NCI-H2227 (cell line): ENCODE measurements at regions not wholly inside any gene's neighbourhood (a gene's known extent, or its start where the extent isn't known, plus 50 kb on each side); places are given as distances from the start of the nearest gene placed in this dataset.

Experiments used
- DNase-seq: peaks from one replicate; lab custom pipeline; 2025; ENCODE audit not compliant: unreplicated experiment; lab: John Stamatoyannopoulos, UW

DNA sequence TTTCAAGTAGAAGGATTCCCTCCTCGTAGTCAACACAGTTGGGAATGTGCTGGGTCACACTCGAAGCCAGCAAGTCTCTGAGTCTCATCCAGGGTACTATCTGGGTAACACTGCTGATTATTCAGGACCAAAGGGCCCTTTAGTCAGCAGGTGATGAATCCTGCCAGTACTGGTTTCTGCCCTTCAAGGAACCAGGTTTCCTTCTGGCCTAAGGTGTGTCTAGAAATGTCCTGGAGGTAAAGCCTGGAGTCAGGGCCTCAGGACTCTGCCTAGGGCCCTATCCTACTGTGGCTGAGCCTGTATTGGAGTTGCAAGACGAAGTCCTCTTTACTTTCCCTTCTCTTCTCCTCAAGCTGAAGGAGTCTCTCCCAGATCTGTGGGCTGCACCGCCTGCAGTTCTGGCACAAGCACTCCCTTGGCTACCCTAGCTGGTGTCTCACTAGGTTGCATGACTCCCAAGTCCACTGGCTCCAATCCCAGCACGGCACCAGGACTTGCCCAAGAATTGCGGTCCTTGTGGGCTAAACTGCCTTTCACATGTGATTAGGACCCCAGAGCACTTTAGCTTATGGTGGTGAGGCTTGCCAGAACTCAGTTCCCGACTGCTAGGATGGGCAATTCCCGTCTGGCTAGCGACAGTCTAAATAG is 193.7 kb upstream of the PDE3A start:
- no peak for DNase-seq

DNA sequence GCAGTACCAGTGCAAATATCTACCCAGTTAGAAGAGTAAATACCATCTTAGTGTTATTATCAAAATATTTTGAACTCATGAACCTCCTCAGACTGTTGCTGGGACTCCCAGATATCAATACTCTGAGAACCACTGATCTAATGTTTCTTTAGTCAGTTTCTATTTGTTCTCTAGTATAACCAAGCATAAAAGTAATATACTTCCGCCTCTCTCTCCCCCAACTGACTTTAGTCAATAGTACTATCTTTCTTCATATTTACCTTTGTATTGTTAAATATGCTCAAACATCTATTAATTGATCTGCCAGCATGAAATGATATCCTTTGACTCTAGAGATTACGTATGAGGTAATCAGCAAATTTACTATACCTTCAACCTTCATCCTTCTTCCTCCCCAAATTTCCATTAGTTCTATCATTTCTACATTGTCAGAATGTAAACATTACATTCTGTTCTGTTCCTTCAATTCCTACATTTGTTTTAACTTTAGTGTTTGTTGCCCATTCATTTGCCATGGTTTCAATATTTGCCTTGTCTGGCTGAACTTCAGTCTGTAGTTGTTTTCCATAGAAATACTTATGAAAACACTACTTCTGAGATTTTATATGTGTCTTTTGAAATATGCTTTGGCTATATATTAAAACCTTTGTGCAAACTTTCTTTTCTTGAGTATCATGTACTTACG is 192.5 kb upstream of the PDE3A start:
- DNase-seq: no peak

GRCh38 chr12:20181416-20182180 is 186.7 kb upstream of the PDE3A start:
- no peak for DNase-seq

- DNase-seq: no peak
These were observed 184.8 kb upstream of the PDE3A start for GRCh38 chr12:20183563-20183962.

DNA sequence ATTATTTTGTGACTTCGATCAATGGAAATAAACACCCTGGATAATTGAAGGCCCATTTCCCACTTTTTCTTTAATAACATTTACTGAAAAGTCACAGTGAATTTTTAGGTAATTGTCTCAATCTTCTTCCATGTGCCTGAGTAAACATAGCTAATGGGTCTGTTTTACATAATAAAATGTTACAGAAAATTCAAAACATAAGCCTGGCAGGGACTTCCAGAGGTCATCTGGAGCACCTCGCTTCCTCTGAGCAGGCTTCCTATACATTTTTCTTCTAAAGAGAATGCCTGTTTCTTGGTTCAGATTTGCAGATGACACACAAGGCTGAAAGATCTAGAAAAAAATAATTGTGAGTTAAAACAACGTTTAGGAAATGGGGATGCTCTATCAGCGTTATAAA is 183.8 kb upstream of the PDE3A start:
- no peak for DNase-seq

- no peak for DNase-seq
These were observed 180.9 kb upstream of the PDE3A start for GRCh38 chr12:20187456-20187855.

GRCh38 chr12:20188930-20189653 is 179.2 kb upstream of the PDE3A start:
- no peak for DNase-seq

DNA sequence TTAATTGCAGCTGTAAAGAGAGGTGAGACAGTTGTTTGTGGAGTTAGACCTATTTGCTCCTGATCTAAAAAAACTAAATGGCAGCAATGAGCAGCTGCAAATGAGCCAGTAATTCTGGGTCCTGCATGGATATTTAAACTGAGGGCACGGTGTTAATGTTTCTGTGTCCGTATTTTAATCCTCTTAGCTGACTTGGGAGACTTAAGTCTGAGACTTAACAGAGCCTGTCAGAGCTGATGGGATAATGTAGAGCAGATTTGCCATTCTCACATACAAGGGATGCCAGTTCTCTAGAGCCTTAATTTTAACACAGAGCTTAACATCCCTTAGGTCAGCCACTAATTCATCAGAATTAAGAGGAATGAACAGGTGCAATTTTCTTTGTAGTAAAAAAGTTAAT is 178.6 kb upstream of the PDE3A start:
- DNase-seq: no peak

DNA sequence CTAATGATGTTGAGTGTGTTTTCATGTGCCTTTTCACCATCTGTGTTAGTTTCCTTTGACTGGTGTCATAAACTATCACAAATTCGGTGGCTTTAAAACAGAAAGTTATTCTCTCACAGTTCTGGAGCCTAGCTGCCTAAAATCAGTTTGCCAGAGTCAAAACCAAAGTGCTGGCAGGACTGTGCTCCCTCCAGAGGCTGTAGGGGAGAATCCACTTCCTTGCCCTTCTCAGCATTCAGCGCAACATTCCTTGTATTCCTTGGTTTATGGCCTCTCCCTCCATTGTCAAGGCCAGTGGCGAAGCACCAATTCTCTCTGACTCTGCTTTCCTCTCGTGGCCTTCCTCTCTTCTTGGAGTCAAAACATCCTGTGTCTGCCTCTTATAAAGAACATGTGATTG is 174.2 kb upstream of the PDE3A start:
- DNase-seq: no peak

DNA sequence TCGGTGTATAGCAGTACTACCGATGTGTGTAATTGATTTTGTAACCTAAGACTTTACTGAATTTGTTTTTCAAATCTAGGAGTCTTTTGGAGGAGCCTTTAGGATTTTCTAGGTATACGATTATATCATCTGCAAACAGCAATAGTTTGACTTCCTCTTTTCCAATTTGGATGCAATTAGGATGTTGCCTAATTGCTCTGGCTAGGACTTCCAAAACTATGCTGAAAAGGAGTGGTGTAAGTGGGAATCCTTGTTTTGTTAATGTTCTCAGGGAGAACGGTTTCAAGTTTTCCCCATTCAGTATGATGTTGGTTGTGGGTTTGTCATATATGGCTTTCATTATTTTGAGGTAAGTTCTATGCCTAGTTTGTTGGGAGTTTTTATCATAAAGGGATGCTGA is 171.6 kb upstream of the PDE3A start:
- DNase-seq: no peak

- DNase-seq: no peak
These were observed 170.9 kb upstream of the PDE3A start for GRCh38 chr12:20197411-20197810.

GRCh38 chr12:20199780-20200179 is 168.6 kb upstream of the PDE3A start:
- no peak for DNase-seq

DNA sequence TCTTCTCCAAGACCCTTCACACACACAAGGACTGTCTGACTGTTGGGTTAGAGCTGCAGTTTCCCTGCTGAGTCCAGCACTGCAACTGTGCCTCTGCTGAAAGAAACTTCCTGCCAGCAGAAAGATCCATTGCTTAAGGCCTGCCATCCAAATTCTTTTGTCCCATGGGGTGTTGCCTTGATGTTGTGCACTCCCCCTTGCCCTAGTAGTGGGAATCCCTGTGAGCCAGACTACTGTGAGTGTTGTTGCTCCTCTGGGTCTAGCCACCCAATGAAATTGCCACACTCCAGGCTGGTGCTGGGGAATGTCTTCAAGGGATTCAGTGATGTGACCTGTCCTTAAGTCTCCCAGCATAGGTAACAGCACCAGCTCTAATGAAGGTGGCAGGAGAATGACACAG is 166.6 kb upstream of the PDE3A start:
- no peak for DNase-seq

GRCh38 chr12:20205854-20206253 is 162.5 kb upstream of the PDE3A start:
- no peak for DNase-seq

DNA sequence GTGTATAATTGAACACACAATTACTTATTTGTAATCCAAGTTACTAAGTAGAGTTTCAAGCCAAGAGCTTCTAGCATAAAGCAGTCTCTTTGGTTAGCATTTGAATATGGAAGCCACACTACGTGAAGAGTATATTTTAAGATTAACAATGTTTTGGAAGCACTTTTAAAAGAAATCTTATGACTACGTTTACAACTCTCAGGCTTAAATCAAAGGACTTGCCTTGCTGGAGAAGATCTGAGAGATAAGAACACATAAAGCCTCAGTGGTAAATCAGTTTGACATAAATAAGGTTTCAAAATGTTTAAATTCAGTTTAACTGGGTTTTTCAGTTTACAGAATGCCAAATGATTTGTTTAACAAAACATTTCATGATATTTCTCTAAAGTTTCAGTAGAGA is 161.9 kb upstream of the PDE3A start:
- DNase-seq: no peak

DNA sequence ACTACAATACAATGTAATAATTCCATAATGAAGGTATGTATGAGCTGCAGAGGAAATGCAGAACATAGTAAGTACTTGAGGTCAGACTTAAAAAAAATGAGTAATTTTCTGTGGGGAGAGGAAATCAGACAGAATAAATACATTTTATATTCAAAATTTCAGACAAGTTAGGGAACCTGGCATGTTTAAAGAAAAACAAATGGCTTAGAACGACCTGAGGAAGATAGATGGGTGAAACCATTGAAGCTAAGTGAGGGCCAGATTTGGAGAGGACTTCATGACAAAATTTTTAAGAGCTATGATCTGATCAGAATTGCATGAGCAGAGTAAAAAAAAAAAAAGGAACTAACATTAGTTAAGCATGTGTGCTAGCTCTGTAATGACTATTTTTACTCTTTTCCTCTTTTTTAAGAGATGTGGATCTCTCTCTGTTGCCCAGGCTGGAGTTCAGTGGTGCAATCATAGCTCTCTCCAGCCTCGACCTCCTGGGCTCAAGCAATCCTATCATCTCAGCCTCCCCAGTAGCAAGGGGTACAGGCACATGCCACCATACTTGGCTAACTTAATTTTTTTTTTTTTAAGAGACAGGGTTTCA is 157.6 kb upstream of the PDE3A start:
- DNase-seq: no peak

DNA sequence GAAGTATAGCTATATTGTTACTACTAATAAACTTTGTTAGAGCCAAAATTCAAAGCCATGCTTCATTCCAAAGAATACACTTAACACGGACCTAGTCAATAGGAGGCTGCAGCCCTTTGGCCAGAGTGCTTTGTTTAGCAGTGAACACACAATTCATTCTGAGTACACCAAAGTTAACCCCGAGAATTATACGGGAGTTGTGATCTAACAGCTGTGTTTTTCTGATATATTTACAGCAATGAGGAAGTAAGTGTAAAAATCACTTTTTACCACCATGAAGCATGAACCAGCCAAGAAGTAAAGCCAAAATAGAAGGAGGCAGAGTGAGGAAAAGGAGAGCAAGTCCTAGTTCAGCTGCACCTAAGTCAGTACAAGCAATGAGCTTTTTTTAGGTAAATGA is 156.8 kb upstream of the PDE3A start:
- no peak for DNase-seq

DNA sequence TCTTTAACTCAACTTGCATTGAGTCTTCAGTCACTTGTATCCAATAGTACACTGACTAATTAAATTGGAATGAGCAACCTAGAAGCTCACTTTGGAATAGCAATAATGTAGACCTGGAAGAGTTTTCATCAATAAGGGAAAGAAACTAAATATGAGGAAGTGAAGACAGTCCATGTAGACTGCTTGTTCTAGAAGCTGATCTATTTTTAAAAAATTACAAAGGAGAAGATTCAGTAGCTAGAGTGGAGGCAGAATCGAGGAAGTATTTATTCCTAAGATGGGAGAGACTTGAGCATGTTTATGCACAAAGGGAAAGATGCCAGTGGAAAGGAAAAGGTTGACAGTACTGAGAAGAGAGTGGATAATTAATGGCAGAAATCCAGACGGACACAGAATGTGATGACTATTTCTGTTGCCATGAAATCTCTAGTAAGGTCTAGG is 156.3 kb upstream of the PDE3A start:
- no peak for DNase-seq

DNA sequence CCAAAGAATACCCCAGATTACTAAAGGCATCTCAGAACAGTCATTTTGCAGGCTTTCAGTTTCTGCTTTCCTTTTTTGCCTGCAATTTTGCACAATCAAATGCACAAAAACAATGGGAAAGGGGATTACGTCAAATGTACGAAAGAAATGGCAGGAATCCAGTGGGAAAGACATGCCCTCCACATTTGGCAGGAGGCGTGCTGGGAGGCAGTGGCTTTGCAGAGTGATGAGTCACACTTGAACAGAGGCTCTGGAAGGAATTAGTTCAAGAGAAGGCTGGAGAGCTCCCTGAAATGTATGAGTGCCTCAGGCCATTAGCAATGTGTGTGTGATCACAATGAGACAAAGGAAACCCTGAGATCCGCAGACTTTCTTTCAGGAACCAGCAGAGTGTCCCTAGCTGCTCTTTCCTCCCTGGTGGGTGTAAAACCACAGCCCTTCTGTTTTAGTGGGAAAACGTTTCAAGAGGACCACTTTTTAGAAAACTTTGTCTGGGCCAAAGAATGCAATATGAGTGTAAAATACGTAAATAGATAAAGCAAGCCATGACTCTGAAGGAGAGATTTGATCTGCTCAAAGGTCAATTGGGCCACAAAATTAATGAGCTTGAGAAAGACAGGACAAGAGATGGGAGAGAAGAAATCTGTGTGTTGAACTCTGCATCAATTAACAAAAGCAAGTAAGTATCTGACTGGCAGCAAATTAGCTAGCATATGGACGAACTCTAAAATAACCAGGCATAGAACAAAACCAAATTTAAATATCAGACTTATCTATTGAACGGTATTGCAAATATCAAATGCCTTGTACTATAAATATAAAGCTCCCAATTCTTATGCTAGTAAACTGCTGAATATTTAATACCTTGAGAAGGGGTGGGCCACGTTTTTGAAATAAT is 155.4 kb upstream of the PDE3A start:
- DNase-seq: no peak
